HG03354 (cell line): ENCODE measurements at regions not wholly inside any gene's neighbourhood (a gene's known extent, or its start where the extent isn't known, plus 50 kb on each side); places are given as distances from the start of the nearest gene placed in this dataset.

Source experiments
- ATAC-seq: cut with Tn5 transposase; IDR thresholded peaks from one replicate; pipeline ENCODE4 v1.9.1; 2021; ENCODE audit warnings: mild to moderate bottlenecking; ENCODE audit not compliant: unreplicated experiment, poor library complexity, severe bottlenecking

DNA sequence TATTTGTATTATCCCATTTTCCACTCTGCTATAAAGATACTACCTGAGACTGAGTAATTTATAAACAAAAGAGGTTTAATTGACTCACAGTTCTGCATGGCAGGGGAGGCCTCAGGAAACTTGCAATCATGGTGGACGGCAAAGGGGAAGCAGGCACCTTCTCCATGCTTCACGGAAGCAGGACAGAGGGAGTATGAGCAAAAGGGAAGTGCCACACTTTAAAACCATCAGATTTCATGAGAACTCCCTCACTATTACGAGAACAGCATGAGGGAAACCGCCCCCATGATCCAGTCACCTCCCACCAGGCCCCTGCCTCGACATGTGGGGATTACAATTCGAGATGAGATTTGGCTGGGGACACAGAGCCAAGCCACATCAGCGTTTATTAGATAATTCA is 172.8 kb downstream of the NR2F2 start:
- no peak for ATAC-seq

DNA sequence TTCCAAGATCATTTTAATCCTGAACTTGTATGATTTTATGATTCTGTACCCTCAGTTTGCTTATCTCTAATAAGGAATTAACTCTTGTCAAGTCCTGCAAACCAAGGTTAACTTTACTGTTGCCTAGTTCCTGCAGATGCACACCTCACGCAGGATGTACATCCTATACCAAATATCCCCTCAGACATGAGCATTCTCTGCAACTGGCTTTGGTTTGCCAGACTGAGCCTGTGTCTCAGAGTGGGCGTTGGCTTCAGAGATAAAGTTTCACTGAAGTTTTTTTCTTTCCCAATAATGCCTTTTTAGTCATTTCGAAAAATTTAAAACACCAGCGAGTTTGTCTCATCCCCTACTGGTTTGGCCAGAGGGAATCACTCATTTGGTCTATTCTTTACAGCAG is 173.9 kb downstream of the NR2F2 start:
- ATAC-seq: no peak

DNA sequence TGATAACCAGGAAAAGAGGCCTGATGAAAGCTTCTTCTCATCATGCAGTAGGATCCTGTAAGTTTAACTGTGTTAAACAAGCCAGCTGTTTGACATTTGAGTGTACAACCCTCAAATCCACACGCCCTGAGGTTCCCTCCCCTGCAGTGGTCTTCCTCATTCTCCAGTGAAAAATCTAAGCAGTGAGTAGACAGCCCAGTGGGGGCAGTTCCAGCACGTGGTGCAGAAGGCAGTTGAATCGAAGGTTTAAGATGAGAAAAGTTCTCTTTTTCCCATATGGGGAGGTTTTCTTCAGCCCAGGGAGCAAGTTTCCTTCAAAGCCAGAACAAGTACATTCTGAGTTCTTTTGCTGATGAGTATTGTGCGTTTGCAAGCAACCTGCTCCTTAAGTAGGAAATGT is 174.5 kb downstream of the NR2F2 start:
- no peak for ATAC-seq

DNA sequence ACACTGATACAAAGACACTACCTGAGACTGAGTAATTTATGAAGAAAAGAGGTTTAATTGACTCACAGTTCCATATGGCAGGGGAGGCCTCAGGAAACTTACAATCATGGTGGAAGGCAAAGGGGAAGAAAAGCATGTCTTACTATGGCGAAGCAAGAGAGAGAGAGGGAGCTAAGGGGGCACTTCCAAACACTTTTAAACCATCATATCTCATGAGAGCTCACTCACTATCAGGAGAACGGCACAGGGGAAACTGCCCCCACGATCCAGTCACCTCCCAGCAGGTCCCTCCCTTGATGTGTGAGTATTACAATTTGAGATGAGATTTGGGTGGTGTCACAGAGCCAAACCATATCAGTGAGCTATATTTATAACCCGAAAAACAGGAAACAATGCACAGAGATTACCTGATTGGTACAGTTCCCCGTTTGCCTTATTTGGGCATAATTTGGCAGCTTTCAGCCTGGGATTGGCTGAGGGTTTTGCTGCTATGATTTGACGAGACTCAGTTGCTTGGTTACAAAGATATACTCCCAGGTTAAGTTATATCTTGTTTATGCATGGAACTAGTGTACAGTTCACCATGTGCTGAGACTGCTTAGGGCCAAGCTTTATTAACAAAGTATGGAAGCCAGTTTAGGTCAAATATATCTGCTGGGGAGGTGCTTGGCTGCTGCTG is 184.2 kb downstream of the NR2F2 start:
- ATAC-seq: no peak

DNA sequence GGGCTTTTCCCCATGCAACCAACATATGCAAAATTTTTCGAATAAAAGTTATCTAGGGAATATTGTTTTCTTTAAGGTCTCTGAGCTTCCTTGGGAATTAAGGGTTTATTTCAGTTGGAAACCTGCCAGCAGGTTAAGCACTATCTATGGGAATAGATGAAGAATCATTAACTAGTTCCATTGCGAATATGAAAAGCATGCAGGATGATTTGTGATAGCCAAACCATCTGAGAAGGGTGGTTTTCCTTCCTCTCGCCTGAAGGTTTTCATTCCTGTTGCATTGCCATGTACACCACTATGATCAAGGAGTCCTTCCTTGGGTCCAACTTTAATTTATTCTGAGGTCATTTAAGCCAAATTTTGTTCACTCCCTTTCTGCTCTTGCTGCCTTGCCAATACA is 184.9 kb downstream of the NR2F2 start:
- no peak for ATAC-seq

DNA sequence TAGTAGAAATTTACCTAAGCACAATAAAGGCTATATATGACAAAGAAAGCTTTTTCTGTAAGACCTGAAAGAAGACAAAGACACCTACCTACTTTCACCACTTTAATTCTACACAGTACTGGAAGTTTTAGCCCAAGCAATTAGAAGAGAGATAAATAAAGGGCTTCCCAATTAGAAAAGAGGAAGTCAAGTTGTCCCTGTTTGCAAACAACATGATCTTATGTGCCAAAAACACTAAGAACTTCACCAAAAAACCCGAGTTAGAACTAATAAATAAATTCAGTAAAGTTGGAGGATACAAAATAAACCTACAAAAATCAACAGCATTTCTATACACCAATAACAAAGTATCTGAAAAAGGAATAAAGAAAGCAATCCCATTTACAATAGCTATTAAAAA is 190.9 kb downstream of the NR2F2 start:
- no peak for ATAC-seq

DNA sequence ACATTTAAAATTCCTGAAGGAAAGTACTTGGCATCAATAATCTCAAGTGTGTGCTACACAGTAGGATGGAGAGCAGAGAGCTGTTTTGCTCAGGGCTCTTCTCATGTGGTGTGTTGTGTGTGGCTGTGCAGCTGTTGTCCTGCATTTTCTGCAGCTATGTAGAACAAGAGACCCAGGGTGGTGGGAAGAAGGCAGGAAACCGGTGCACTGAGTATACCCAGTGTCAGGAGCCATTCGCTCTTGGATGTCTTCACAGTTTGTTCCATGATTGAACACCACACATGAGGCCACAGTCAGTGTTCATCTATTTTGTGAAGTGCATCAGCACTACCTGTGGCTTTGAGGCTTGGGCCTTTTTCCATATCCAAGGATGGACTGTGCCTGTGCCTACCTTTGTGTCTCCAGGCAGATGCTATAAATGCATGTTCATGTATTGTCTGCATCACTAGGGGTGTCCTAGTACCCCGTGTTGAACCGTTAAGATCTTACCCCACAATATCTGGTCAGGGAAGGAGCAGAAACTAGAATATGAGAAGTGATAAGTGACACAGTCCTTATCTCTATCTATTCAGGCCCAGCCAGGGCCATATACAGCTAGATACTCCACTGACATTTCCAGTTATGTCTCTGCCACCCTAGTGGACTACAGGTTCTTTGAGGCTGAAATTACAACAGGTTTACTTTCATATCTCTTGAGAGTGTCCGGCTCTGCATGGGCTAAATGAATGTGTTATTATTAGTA is 194.3 kb downstream of the NR2F2 start:
- ATAC-seq: no peak

DNA sequence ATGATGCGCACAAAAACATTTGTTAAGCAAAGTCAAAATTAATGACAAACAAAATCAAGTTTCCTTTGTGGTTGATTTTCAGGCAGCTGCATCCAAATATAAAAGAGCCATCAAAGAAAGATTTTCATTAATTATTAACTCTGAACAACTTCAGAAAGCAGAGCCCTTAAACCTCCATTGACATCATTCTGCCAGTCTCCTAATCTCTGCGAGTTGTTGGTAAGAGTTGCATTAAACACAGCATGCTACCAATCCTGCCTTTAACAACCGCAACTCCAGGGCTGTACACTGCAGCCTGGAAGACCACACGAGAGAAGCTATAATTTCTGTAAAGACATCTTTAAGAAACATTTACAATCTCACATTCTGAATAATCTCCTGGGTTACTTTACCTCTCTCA is 204.6 kb downstream of the NR2F2 start:
- ATAC-seq: no peak

DNA sequence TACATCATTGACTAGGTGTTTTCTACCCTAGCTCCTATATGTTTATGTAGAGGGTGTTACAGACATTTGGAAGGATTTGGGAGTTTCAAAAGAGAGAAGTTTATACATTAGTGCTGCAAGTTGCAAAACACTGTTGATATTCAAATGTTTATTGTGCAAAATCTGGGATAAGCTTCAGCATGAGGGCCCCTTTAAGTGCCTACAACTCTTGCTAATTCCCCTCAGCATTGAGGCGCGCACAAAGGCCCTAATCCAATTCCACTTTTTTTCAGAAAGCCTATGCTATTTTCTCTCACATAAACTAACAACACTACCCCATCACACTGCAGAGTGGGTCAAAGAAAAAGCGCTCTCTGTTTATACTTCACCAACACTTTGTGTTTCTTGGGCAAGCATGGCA is 208.0 kb downstream of the NR2F2 start:
- no peak for ATAC-seq

DNA sequence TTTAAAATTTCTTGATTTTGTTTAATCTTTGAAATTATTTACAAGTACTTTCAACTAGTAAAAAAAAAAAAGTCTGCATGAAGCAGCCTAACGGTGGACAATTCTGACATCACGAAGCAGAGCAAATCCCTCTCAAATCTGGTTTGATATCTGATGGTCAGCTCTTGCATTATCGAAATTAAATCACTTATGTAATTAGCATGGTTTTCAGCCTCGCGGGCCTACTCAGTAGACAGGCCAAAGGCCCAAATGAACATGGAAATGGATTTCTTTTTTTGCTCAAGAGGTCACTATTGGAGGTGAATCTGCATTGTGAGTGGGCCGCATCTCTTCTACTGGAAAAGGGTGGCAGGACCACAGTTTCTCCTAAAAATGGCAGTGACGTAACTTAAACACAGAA is 209.8 kb downstream of the NR2F2 start:
- no peak for ATAC-seq

DNA sequence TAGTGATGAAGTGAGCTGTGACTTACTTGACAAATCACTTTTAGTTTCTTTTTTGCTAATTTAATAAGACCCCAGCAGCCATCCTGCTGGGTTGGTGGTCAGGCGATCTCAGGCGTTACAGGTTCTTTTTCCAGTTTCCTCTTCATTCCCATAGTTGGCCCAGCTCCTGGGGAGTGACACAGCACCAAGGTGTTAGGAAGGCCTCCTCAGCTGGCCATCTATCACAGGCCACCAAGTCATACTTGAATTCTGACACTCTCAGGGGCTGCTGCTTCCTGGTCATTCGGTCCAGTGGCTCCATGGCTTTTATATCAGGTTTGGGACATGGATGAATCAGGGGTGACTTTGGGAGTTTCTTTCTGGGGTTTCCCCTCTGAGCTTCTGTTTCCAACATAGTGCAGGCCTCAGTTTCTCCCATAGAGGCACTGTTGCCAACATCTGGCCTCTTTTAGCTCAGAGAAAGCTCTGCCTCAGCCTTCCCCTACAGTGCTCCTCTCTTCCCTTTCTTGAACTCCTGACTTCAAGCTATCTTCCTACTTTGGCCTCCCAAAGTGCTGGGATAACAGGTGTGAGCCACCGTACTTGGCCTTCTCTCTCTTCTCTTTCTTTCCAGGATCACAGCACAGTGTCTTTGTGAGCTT is 211.8 kb downstream of the NR2F2 start:
- no peak for ATAC-seq

DNA sequence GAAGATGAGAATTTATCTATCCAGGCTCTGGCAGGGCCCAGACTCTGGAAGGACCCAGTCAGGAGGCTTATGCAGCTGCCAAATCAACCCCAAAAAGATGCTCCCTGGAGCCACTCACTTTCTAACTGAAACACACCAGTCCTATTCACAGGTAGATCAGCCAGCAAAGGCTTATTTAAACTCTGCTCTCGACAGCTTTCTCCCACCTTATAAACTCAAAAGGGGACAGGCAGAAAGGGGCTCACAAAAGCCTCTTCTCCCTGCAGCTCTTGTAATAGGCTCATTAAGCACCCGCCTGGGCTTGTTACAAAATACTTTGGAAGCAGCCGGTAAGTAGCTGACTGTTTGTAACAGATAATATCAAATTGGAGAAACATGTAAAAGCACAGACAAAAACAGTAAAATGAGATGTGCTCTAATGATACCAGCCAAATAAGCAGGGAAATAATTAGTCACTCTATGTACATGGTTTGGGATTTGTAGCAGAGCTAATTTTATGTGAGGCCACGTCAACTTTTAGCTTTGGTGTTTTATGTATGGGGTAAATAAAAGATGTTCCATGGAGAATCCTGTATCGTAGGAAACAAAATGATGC is 213.8 kb downstream of the NR2F2 start:
- ATAC-seq: no peak

DNA sequence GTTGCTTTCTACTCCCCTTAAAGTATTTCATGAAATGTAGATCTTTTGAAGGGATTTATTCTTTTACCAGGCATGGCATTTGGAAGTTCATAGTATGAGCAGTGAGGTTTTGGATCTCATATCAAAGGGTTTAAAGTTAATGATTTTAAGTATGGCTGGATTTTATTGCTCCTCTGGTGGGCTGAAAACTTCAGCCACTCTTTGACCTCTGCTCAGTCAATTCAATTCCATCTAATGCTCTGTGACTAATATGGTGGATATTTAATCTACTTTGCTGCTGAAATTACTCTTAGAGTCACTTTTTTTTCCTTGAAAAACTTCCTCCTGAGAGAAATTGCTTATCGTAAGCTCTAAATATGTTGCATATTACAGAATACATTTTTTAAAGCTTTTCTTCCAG is 218.6 kb downstream of the NR2F2 start:
- ATAC-seq: no peak

DNA sequence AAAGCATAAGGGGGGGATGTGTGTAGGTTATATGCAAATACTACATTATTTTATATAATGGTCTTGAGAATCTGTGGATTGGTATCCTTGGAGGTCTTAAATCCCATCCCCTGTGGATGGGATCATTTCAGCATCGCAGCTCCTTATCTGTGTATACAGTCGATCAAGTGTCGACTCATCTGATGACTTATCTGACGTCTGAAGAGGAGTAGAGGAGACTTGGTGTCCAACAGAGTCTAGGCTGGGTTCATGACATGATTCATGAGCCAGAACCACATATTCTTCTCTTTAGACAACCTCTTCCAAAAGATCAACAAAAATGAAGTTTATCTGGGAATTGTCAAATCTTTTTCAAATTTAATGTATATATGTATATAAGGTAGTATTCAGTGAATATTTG is 220.7 kb downstream of the NR2F2 start:
- ATAC-seq: no peak

DNA sequence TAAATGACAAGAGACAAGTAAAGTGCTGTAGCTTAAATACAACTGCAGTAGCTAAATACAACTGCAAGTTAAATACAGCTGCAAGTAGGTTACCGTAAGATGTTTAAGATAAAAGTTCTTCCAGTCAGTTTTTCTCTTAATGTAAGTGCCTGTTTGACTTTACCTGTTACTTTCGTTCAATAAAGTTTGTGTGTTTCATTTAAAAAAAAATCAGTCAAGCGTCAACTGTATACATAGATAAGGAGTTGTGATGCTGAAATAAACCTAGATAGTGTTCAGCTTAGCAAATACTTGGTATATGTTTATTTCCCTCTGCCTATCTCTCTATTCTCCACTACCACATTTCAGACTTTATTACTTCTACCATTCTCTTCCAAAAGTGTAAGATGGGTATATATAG is 221.2 kb downstream of the NR2F2 start:
- no peak for ATAC-seq

DNA sequence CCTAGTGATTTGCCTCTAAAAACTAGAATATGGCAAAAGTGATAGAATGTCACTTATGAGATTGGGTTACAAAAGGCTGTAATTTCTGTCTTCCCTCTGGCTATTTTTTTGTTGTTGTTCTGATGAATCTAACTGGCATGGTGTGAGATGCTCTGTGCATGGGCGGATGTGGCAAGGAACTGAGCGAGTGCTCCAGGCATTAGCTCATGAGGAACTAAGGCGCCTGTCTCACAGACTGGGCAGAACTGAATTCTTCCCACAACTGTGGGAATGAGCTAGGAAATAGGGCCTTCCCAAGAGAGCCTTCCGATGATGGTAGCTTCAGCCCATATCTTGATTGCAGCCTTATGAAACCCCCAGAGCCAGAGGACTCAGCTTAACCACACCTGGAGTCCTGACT is 222.5 kb downstream of the NR2F2 start:
- ATAC-seq: no peak

DNA sequence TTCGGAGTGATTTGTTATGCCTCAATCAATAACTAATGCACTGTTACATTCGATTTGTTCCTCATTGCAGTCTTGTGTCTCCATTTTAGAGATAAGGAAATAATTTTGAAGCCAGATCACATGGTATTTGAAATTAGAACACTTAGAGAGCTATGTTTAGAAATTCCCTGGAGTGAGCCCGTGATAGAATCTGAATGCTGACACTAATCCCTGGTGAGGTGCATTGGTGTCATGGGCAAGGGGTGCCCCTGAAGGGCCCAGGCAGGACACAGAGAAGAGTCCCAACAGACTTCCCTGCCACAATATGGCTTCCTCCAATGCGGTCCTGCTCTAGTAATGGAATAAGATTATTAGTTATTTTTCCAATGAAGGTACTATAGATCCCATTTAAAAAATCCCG is 223.0 kb downstream of the NR2F2 start:
- no peak for ATAC-seq

DNA sequence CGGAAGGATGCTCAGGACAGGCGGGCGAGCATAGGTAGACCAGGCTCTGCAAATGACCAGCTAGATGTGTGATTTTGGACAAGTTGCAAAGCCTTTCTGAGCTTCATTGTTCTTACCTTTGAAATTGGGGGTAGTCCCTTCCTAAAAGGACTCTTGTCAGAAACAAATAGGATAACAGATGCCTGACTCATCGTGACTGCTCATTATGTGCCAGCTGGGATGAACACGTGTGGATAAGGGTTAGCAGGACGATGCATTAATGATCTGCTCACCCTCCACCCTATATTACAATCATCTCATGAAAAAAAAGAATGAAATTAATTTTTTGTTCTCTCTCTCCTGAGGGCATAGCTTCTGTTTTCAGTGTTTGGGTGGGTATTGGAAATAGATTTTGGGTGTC is 223.4 kb downstream of the NR2F2 start:
- ATAC-seq: no peak

DNA sequence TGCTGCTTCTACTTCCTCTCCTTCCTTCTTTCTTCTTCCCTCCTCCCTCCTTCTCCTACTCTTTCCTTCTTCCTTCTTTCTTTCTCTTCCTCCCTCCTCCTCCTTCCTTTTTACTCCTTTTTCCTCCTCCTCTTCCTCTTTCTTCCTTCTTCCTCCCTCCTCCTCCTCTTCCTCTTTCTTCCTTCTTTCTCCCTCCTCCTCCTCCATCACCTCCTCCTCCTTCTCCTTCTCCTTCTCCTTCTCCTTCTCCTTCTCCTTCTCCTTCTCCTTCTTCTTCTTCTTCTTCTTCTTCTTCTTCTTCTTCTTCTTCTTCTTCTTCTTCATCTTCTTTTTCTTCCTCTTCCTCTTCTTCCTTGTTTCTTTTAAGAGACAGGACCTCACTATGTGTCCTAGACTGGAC is 224.0 kb downstream of the NR2F2 start:
- no peak for ATAC-seq

DNA sequence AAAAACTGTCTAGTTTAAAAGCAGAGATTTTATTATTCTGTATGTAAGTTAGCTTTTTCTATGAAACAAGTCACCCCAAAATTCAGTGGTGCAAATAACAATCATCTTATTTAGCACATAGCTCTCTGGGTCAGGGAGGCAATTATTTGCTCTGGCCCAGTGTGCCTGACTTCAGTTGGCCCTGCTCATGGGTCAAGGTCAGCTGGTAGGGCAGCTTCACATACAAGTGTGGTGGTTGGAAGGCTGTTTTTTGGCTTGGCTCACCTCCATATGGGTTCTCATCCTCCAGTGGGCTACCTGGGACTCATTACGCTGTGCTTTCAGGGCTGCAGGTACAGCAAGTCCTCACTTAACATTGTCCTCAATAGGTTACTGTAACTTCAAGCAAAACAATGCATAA is 228.6 kb downstream of the NR2F2 start:
- ATAC-seq: no peak

DNA sequence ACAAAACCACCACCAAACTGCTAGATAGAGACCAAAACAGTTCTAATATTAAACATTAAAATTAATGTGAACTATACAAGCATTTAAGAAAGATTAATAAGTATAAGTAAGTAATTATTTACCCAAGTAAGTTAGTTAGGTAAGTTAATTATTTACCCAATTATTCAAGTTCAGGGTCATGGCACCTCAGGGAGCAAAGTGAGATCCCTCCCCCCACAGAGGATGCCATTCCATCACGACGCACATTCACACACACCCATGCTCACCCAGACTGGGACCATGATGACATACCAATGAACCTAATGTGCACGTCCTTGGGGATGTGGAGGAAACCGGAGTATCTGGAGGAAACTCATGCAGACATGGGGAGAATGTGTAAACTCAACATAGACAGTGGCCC is 229.1 kb downstream of the NR2F2 start:
- no peak for ATAC-seq
